Fibroblast of lung (primary cell): ENCODE measurements at regions not wholly inside any gene's neighbourhood (a gene's known extent, or its start where the extent isn't known, plus 50 kb on each side); places are given as distances from the start of the nearest gene placed in this dataset.

Experiments
- DNase-seq, 2 donors: peaks; one replicate each; pipeline versions ENCODE4 v3.0.0 to v3.0.0-alpha.2; 2010; ENCODE audit warnings: low read depth in 2 of 2
- H2AFZ ChIP-seq: 2 replicates; pipeline ENCODE4 v1.5.1; 2012; ENCODE audit warnings: low read length, control low read depth, inconsistent platforms
- H3K27ac ChIP-seq: 2 replicates; pipeline ENCODE4 v1.5.1; 2011; ENCODE audit warnings: low read length, control low read depth; ENCODE audit not compliant: insufficient read depth
- H3K27me3 ChIP-seq: 2 replicates; pipeline ENCODE4 v1.5.1; 2011; ENCODE audit warnings: mild to moderate bottlenecking, low read length; ENCODE audit not compliant: control insufficient read depth, insufficient read depth
- H3K36me3 ChIP-seq: 2 replicates; pipeline ENCODE4 v1.5.1; 2011; ENCODE audit warnings: low read length; ENCODE audit not compliant: control insufficient read depth, insufficient read depth
- H3K4me1 ChIP-seq: 2 replicates; pipeline ENCODE4 v1.5.1; 2011; ENCODE audit warnings: low read length; ENCODE audit not compliant: control insufficient read depth, insufficient read depth; ENCODE audit errors: extremely low read depth
- H3K4me2 ChIP-seq: 2 replicates; pipeline ENCODE4 v1.5.1; 2011; ENCODE audit warnings: low read length, control low read depth; ENCODE audit not compliant: insufficient read depth; ENCODE audit errors: extremely low read depth
- H3K4me3 ChIP-seq, 4 experiments: fragments of 200-600 bp in 1 of 4; sonication (generic) in 1 of 4; replicated peaks in 1 of 4; 2 replicates each; pipeline ENCODE4 v1.5.1; 2011 to 2016; ENCODE audit warnings: low read length in 4 of 4, low read depth in 3 of 4, mild to moderate bottlenecking in 3 of 4, control low read depth in 2 of 4, inconsistent platforms in 1 of 4, mixed read lengths in 1 of 4; ENCODE audit not compliant: insufficient read depth in 1 of 4; ENCODE audit errors: control extremely low read depth in 1 of 4
- H3K79me2 ChIP-seq: 2 replicates; pipeline ENCODE4 v1.5.1; 2012; ENCODE audit warnings: mild to moderate bottlenecking, low read length, inconsistent platforms; ENCODE audit not compliant: control insufficient read depth, insufficient read depth
- H3K9ac ChIP-seq: 2 replicates; pipeline ENCODE4 v1.5.1; 2011; ENCODE audit warnings: mild to moderate bottlenecking, low read length, control low read depth; ENCODE audit not compliant: insufficient read depth
- H3K9me3 ChIP-seq: 2 replicates; pipeline ENCODE4 v1.5.1; 2012; ENCODE audit warnings: low read depth, low read length; ENCODE audit not compliant: control insufficient read depth, insufficient read depth
- H4K20me1 ChIP-seq: 2 replicates; pipeline ENCODE4 v1.5.1; 2011; ENCODE audit warnings: low read length; ENCODE audit not compliant: control insufficient read depth, insufficient read depth; ENCODE audit errors: extremely low read depth
- EZH2 ChIP-seq: IDR thresholded peaks from 2 replicates; pipeline ENCODE4 v1.5.1; 2012; ENCODE audit warnings: low read length, control low read depth, mild to moderate bottlenecking; ENCODE audit errors: missing control alignments
- TF ChIP-seq, protein P1 (sequence below), 2 donors: IDR thresholded peaks in 1 of 2; conservative IDR thresholded peaks in 1 of 2; 1 replicate in 1 of 2; 2 replicates in 1 of 2; pipeline ENCODE4 v1.5.1; 2011 to 2012; ENCODE audit warnings: low read length in 2 of 2, control low read depth in 1 of 2, inconsistent platforms in 1 of 2, low read depth in 1 of 2, mild to moderate bottlenecking in 1 of 2

DNA sequence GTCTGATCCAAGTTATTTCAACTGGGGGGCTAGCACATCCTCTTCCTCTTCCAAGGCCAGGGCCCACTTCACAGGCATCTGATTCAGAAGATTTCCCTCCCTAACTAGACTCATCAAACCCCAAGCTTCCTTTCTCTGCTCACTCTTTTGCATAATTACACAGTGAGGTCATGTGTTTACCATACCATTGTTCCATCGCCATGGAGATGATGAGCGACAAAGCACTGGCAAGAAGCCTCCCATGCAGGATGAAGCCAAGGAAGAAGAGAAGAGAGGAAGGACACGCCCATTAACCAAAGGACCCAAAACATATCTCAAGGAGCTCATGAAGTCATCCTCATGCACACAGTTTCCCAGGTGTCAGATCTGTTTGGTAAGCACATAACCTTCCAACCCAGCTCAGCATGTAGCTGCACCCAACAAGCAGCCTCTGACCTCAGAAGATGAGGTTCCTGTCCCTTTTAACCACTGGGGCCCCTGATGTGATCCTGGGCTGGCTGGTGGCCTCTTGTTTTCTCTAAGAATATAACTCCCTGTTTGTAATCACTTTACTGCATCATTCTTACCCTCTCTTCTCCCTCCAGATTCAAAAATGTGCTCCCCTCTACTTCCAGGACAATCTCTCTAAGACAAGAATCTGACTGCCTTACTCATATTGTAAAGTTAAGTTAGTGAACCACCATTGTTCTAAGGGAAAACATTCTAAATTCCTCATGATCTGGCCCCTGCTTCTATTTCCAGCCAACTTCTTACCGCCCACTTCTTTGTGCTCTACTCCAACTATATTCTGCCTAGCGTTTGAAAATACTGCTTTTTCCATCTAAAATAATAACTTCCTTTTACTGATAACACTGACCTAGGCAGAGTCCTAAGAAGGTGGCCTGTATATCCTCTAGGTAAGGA, 190.1 kb downstream of the TTC32 start:
- Histone ChIP-seq H3K27ac (peak overlapping the region; percentile 65), H3K9ac (no peak overlapping the region), H3K4me3 (no peak overlapping the region), H3K4me1 (no peaks in the 10 kb centered on the region), H3K27me3 (no peaks in the 10 kb centered on the region), H3K4me2 (peak overlapping the region; percentile 48), H4K20me1 (no peaks in the 10 kb centered on the region), H3K79me2 (no peaks in the 10 kb centered on the region), H3K36me3 (no peaks in the 10 kb centered on the region), H2AFZ (no peak overlapping the region), H3K9me3 (no peaks in the 10 kb centered on the region)
- peak; percentile 93 to 98 for DNase-seq
- no peak for TF ChIP-seq EZH2
- TF ChIP-seq, protein P1, sequence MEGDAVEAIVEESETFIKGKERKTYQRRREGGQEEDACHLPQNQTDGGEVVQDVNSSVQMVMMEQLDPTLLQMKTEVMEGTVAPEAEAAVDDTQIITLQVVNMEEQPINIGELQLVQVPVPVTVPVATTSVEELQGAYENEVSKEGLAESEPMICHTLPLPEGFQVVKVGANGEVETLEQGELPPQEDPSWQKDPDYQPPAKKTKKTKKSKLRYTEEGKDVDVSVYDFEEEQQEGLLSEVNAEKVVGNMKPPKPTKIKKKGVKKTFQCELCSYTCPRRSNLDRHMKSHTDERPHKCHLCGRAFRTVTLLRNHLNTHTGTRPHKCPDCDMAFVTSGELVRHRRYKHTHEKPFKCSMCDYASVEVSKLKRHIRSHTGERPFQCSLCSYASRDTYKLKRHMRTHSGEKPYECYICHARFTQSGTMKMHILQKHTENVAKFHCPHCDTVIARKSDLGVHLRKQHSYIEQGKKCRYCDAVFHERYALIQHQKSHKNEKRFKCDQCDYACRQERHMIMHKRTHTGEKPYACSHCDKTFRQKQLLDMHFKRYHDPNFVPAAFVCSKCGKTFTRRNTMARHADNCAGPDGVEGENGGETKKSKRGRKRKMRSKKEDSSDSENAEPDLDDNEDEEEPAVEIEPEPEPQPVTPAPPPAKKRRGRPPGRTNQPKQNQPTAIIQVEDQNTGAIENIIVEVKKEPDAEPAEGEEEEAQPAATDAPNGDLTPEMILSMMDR (conservative IDR thresholded peaks at IDR 0.05 in 1 of 2, IDR thresholded peaks at IDR 0.05 in 1 of 2; ENCODE audit: low read depth in 1 of 2, low read length in 2 of 2) = no peak

- Histone ChIP-seq H3K4me2 (no peak overlapping the region), H2AFZ (no peak overlapping the region), H3K4me3 (no peak overlapping the region), H3K36me3 (no peaks in the 10 kb centered on the region), H3K27ac (no peak overlapping the region), H3K4me1 (no peaks in the 10 kb centered on the region), H3K9ac (no peak overlapping the region), H4K20me1 (no peaks in the 10 kb centered on the region), H3K9me3 (no peaks in the 10 kb centered on the region), H3K79me2 (no peaks in the 10 kb centered on the region), H3K27me3 (no peaks in the 10 kb centered on the region)
- DNase-seq = no peak
- TF ChIP-seq EZH2 = no peak
- TF ChIP-seq, protein P1 (conservative IDR thresholded peaks at IDR 0.05 in 1 of 2, IDR thresholded peaks at IDR 0.05 in 1 of 2; ENCODE audit: low read depth in 1 of 2, low read length in 2 of 2) = no peak
These were observed 191.6 kb downstream of the TTC32 start for GRCh38 chr2:19710230-19710629.

- Histone ChIP-seq H4K20me1 (no peaks in the 10 kb centered on the region), H3K27me3 (no peaks in the 10 kb centered on the region), H3K4me2 (no peak overlapping the region), H3K4me3 (no peak overlapping the region), H3K36me3 (no peaks in the 10 kb centered on the region), H3K9ac (no peak overlapping the region), H3K9me3 (no peaks in the 10 kb centered on the region), H3K4me1 (no peaks in the 10 kb centered on the region), H2AFZ (no peak overlapping the region), H3K27ac (no peak overlapping the region), H3K79me2 (no peaks in the 10 kb centered on the region)
- TF ChIP-seq, protein P1 (conservative IDR thresholded peaks at IDR 0.05 in 1 of 2, IDR thresholded peaks at IDR 0.05 in 1 of 2; ENCODE audit: low read depth in 1 of 2, low read length in 2 of 2) = no peak
- no peak for TF ChIP-seq EZH2
- DNase-seq = no peak
These were observed 192.2 kb downstream of the TTC32 start for GRCh38 chr2:19709553-19709952.
